Skeletal muscle tissue (tissue), 3 donors: ENCODE measurements at regions not wholly inside any gene's neighbourhood (a gene's known extent, or its start where the extent isn't known, plus 50 kb on each side); places are given as distances from the start of the nearest gene placed in this dataset.

Experiments
- H3K27ac ChIP-seq: one replicate; pipeline ENCODE4 v1.7.0; 2013; ENCODE audit warnings: mild to moderate bottlenecking, low read depth, low read length, inconsistent platforms
- H3K27me3 ChIP-seq, 3 donors: one replicate each; pipeline ENCODE4 v1.7.0; 2013; ENCODE audit warnings: low read length in 3 of 3; ENCODE audit not compliant: control insufficient read depth in 3 of 3, insufficient read depth in 3 of 3
- H3K36me3 ChIP-seq, 3 donors: one replicate each; pipeline ENCODE4 v1.7.0; 2013; ENCODE audit warnings: low read length in 3 of 3; ENCODE audit not compliant: control insufficient read depth in 3 of 3, insufficient read depth in 3 of 3
- H3K4me1 ChIP-seq, 3 donors: one replicate each; pipeline ENCODE4 v1.7.0; 2013; ENCODE audit warnings: low read length in 3 of 3, mild to moderate bottlenecking in 3 of 3; ENCODE audit not compliant: control insufficient read depth in 3 of 3, insufficient read depth in 3 of 3
- H3K4me3 ChIP-seq, 3 donors: one replicate each; pipeline ENCODE4 v1.7.0; 2013; ENCODE audit warnings: low read length in 3 of 3
- H3K9ac ChIP-seq, 3 donors: one replicate each; pipeline ENCODE4 v1.7.0; 2013; ENCODE audit warnings: low read length in 3 of 3, mild to moderate bottlenecking in 3 of 3, moderate library complexity in 2 of 3, low read depth in 1 of 3
- H3K9me3 ChIP-seq, 3 donors: one replicate each; pipeline ENCODE4 v1.7.0; 2013; ENCODE audit warnings: low read length in 3 of 3; ENCODE audit not compliant: control insufficient read depth in 3 of 3
- donor health status: Osteomylitis.

- Histone ChIP-seq H3K4me3 (no peak overlapping the region), H3K9me3 (peaks cover 0 to 3% (median 0%) of the 10 kb centered on the region in 3 donors), H3K4me1 (no peaks in the 10 kb centered on the region), H3K27me3 (no peaks in the 10 kb centered on the region), H3K27ac (no peak overlapping the region), H3K9ac (no peak overlapping the region), H3K36me3 (no peaks in the 10 kb centered on the region)
Measured at GRCh38 chr6:105564121-105564902, 161.4 kb upstream of the PREP start.

- Histone ChIP-seq H3K4me1 (no peaks in the 10 kb centered on the region), H3K27ac (no peak overlapping the region), H3K27me3 (no peaks in the 10 kb centered on the region), H3K9ac (no peak overlapping the region), H3K9me3 (peaks cover 0 to 3% (median 0%) of the 10 kb centered on the region in 3 donors), H3K36me3 (no peaks in the 10 kb centered on the region), H3K4me3 (no peak overlapping the region)
Measured at GRCh38 chr6:105562027-105562426, 159.1 kb upstream of the PREP start.

- no peak overlapping the region for H3K4me3 ChIP-seq
- no peak overlapping the region for H3K27ac ChIP-seq
- no peaks in the 10 kb centered on the region for H3K36me3 ChIP-seq
- peaks cover 0 to 3% (median 0%) of the 10 kb centered on the region in 3 donors for H3K9me3 ChIP-seq
- no peaks in the 10 kb centered on the region for H3K4me1 ChIP-seq
- no peak overlapping the region for H3K9ac ChIP-seq
- H3K27me3 ChIP-seq = no peaks in the 10 kb centered on the region
Measured at GRCh38 chr6:105561486-105561885, 158.6 kb upstream of the PREP start.

GRCh38 chr6:105560611-105561066 lies 157.8 kb upstream of the PREP start:
- no peak overlapping the region for H3K9ac ChIP-seq
- no peaks in the 10 kb centered on the region for H3K4me1 ChIP-seq
- peaks cover 0 to 3% (median 0%) of the 10 kb centered on the region in 3 donors for H3K9me3 ChIP-seq
- no peak overlapping the region for H3K27ac ChIP-seq
- no peaks in the 10 kb centered on the region for H3K36me3 ChIP-seq
- no peak overlapping the region for H3K4me3 ChIP-seq
- no peaks in the 10 kb centered on the region for H3K27me3 ChIP-seq

- no peak overlapping the region for H3K4me3 ChIP-seq
- no peak overlapping the region for H3K27ac ChIP-seq
- H3K27me3 ChIP-seq = no peaks in the 10 kb centered on the region
- H3K9ac ChIP-seq = no peak overlapping the region
- H3K36me3 ChIP-seq = no peaks in the 10 kb centered on the region
- H3K9me3 ChIP-seq = no peaks in the 10 kb centered on the region
- H3K4me1 ChIP-seq = no peaks in the 10 kb centered on the region
Measured at GRCh38 chr6:105557291-105557690, 154.4 kb upstream of the PREP start.

GRCh38 chr6:105553171-105553570 lies 150.3 kb upstream of the PREP start:
- Histone ChIP-seq H3K9ac (no peak overlapping the region), H3K27me3 (no peaks in the 10 kb centered on the region), H3K36me3 (no peaks in the 10 kb centered on the region), H3K9me3 (no peaks in the 10 kb centered on the region), H3K4me1 (no peaks in the 10 kb centered on the region), H3K4me3 (no peak overlapping the region), H3K27ac (no peak overlapping the region)

GRCh38 chr6:105550955-105551620 lies 148.2 kb upstream of the PREP start:
- H3K36me3 ChIP-seq = no peaks in the 10 kb centered on the region

GRCh38 chr6:105546754-105547153 lies 143.9 kb upstream of the PREP start:
- Histone ChIP-seq H3K27me3 (no peaks in the 10 kb centered on the region), H3K9ac (no peak overlapping the region), H3K9me3 (no peaks in the 10 kb centered on the region), H3K4me1 (no peaks in the 10 kb centered on the region), H3K27ac (no peak overlapping the region), H3K36me3 (no peaks in the 10 kb centered on the region), H3K4me3 (no peak overlapping the region)

More at GRCh38 chr6:105550955-105551620, 148.2 kb upstream of the PREP start:
- Histone ChIP-seq H3K9me3 (no peaks in the 10 kb centered on the region), H3K9ac (no peak overlapping the region), H3K4me1 (no peaks in the 10 kb centered on the region), H3K27ac (no peak overlapping the region), H3K27me3 (no peaks in the 10 kb centered on the region), H3K4me3 (no peak overlapping the region)

- Histone ChIP-seq H3K9ac (no peak overlapping the region), H3K36me3 (no peaks in the 10 kb centered on the region), H3K27me3 (no peaks in the 10 kb centered on the region), H3K4me1 (no peaks in the 10 kb centered on the region), H3K4me3 (no peak overlapping the region), H3K9me3 (no peaks in the 10 kb centered on the region), H3K27ac (no peak overlapping the region)
Measured at GRCh38 chr6:105545947-105546731, 143.3 kb upstream of the PREP start.
